ENCODE measurements at regions not wholly inside any gene's neighbourhood (a gene's known extent, or its start where the extent isn't known, plus 50 kb on each side); places are given as distances from the start of the nearest gene placed in this dataset.

DNA sequence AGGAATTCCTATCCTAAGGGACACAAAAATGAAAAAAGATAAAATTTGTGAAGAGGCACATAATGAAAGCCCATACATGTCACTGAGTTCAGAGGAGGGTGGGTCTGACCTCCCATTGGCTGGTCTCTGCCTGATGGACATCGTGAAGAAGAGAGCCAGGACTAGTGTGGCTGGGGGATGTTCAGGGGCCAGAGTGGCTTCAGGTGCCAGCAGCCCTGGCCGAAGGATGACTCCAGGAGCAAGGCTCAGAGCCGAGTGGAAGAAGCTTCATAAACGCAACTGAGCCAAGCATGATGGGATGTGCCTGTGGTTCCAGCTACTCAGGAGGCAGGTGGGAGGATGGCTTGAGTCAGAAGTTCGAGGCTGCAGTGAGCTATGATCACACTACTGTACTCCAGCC, 56.9 kb upstream of the ATP5PO start:
- no peaks in the 10 kb centered on the region for H3K27me3 ChIP-seq
- intact Hi-C loops (cut with DNase I; ENCODE audit: low total_unique reads), result no loop called here

DNA sequence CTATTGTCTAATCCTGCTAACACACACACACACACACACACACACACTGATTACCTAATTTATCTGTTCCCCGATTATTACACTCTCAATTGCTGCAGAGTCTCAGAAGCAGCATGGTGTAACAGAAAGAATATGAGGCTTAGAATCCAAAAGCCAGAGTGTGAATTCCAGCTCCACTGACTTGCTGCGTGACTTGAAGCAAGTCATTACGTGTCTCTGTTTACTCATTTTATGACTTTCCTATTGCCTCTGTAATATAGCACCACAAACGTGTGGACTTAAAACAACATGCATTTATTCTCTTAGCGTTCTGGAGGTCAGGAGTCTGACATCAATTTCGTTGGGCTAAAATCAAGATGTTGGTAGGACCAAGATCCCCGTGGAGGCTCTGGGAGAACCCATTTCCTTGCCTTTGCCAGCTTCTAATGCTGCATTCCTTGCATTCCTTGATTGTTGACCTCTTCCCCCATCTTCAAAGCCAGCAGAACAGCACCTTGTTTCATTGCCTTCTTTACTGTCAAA, 55.9 kb upstream of the ATP5PO start:
- Histone ChIP-seq H3K27ac (no peak overlapping the region), H3K9me3 (no peaks in the 10 kb centered on the region), H3K4me3 (no peak overlapping the region), H3K36me3 (no peaks in the 10 kb centered on the region), H3K27me3 (no peaks in the 10 kb centered on the region), H3K4me1 (peaks cover 5 to 8% of the 10 kb centered on the region in 2 donors)
- no peak for DNase-seq
- intact Hi-C loops (cut with DNase I; ENCODE audit: low total_unique reads), result no loop called here
- no peak for TF ChIP-seq POLR2A (IDR thresholded peaks at IDR 0.05)
- TF ChIP-seq, protein P1, sequence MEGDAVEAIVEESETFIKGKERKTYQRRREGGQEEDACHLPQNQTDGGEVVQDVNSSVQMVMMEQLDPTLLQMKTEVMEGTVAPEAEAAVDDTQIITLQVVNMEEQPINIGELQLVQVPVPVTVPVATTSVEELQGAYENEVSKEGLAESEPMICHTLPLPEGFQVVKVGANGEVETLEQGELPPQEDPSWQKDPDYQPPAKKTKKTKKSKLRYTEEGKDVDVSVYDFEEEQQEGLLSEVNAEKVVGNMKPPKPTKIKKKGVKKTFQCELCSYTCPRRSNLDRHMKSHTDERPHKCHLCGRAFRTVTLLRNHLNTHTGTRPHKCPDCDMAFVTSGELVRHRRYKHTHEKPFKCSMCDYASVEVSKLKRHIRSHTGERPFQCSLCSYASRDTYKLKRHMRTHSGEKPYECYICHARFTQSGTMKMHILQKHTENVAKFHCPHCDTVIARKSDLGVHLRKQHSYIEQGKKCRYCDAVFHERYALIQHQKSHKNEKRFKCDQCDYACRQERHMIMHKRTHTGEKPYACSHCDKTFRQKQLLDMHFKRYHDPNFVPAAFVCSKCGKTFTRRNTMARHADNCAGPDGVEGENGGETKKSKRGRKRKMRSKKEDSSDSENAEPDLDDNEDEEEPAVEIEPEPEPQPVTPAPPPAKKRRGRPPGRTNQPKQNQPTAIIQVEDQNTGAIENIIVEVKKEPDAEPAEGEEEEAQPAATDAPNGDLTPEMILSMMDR (IDR thresholded peaks at IDR 0.05), result no peak

More for the DNA sequence above, 56.9 kb upstream of the ATP5PO start:
- DNase-seq, result no peak
- Histone ChIP-seq H3K27ac (no peak overlapping the region), H3K36me3 (no peaks in the 10 kb centered on the region), H3K4me3 (no peak overlapping the region), H3K4me1 (peaks cover 5 to 8% of the 10 kb centered on the region in 2 donors), H3K9me3 (no peaks in the 10 kb centered on the region)
- TF ChIP-seq, protein P1 (IDR thresholded peaks at IDR 0.05), result no peak
- TF ChIP-seq POLR2A (IDR thresholded peaks at IDR 0.05), result no peak

DNA sequence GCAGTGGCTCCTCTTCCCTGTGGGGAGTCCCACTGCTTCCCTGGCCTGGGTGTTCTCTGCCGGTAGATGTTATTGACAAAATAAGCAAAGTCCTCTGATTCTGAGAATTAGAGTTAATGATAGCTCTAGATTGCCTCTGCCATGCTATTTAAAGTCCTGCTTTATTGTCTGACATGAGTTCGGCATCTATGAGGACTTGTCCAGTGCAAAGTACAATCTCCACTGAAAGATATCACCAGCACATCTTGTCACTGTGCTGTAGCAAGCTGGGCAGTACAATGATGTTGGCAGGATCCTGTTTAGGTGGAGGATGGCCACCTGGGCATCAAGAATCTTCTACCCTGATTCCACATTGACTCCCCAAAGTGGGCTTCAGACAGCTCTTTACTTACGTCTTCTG, 54.0 kb upstream of the ATP5PO start:
- H3K27me3 ChIP-seq, result no peaks in the 10 kb centered on the region
- intact Hi-C loops (cut with DNase I; ENCODE audit: low total_unique reads), result no loop called here
- no peaks in the 10 kb centered on the region for H3K4me1 ChIP-seq
- no peak overlapping the region for H3K4me3 ChIP-seq
- H3K27ac ChIP-seq, result no peak overlapping the region
- H3K9me3 ChIP-seq, result no peaks in the 10 kb centered on the region
- TF ChIP-seq, protein P1 (IDR thresholded peaks at IDR 0.05), result no peak
- TF ChIP-seq POLR2A (IDR thresholded peaks at IDR 0.05), result no peak
- no peak for DNase-seq
- no peaks in the 10 kb centered on the region for H3K36me3 ChIP-seq

DNA sequence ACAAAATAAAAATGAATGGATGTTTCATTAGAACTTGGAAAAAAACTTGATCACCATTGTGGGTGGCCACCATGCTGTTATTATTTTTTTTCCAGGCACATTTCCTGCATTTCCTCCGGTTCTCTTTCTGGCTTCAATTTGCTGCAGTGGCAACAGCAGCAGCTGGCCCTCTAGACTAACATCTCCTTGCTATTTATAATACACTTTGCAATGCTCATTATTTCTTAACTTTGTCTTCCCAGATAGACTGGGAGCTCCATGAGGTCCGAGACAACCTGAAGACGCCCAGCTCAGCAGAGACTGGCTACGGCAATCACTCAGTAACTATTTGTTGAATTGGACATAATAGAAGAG, 53.4 kb upstream of the ATP5PO start:
- H3K36me3 ChIP-seq, result no peaks in the 10 kb centered on the region
- DNase-seq, result no peak
- no peaks in the 10 kb centered on the region for H3K9me3 ChIP-seq
- H3K4me3 ChIP-seq, result no peak overlapping the region
- H3K27ac ChIP-seq, result peak overlapping the region in 1 of 2 donors; percentile 14
- no peaks in the 10 kb centered on the region for H3K4me1 ChIP-seq
- intact Hi-C loops (cut with DNase I; ENCODE audit: low total_unique reads), result no loop called here
- no peak for TF ChIP-seq POLR2A (IDR thresholded peaks at IDR 0.05)
- TF ChIP-seq, protein P1 (IDR thresholded peaks at IDR 0.05), result no peak
- H3K27me3 ChIP-seq, result no peaks in the 10 kb centered on the region

DNA sequence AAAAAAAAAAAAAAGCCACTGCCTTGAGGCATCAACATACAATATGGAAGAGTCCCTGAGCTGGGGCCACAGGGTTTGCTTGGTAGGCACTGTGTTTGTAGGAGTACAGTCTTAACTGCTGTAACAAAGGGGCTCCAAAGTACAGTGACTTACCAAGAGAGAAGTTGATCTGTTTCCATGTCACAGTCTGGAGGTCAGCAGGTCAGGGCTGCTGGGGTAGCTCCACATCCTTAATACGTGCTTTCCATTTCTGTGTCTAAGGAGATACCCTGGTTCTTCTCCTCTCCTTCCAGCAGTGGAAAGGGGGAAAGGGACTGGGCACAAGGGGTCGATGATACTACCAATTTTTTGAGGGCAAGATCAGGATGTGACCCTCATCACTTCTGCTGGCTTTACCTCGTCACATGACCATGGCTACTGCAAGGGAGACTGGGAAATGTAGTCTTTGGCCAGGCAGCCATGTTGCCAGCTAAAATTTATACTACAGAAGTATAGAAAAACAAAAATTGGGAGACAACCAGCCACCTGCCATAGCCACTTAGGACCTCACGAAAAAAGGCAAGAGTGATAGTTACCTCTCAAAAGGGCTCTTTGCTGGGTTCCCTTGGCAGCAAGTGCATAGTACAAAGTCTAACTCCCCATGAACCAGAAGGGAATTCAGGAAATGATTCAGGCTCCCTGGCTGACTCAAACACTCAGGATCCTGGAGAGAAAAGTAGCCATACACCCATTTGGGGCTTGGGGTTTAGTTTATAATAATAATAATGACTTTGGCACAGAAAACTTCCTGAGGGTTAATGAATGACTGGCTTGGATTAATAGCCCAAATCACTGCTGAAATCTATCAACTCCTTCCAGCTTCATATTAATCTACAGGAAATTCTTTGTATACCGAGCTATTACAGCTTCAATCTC, 52.7 kb upstream of the ATP5PO start:
- intact Hi-C loops (cut with DNase I; ENCODE audit: low total_unique reads), result no loop called here
- Histone ChIP-seq H3K4me3 (no peak overlapping the region), H3K27me3 (no peaks in the 10 kb centered on the region), H3K36me3 (no peaks in the 10 kb centered on the region), H3K27ac (peak overlapping the region in 1 of 2 donors; percentile 14), H3K9me3 (no peaks in the 10 kb centered on the region), H3K4me1 (no peaks in the 10 kb centered on the region)
- TF ChIP-seq POLR2A (IDR thresholded peaks at IDR 0.05), result no peak
- TF ChIP-seq, protein P1 (IDR thresholded peaks at IDR 0.05), result no peak
- no peak for DNase-seq
